OCI-LY3 (cell line): ENCODE measurements at regions not wholly inside any gene's neighbourhood (a gene's known extent, or its start where the extent isn't known, plus 50 kb on each side); places are given as distances from the start of the nearest gene placed in this dataset.

Source experiments
- CTCF ChIP-seq: fragments of 200-600, 300-600 bp; sonication (generic); IDR thresholded peaks from 2 replicates; pipeline ENCODE4 v1.5.1; 2014; ENCODE audit warnings: antibody characterized with exemption, low read length, low read depth
- EZH2phosphoT487 ChIP-seq: fragments of 200-600 bp; shearing (Covaris generic); IDR thresholded peaks from 2 replicates; pipeline ENCODE4 v1.6.1; 2018; ENCODE audit warnings: antibody characterized with exemption, mixed run types, low read depth

- TF ChIP-seq CTCF (no peak), EZH2phosphoT487 (no peak)
Measured at GRCh38 chr4:144504883-144505282, 141.1 kb upstream of the HHIP start.
